ENCODE measurements at regions not wholly inside any gene's neighbourhood (a gene's known extent, or its start where the extent isn't known, plus 50 kb on each side); places are given as distances from the start of the nearest gene placed in this dataset.
"Not testable (repeated sequence)": the region's sequence is repeated elsewhere in the genome, so short reads cannot be mapped to it uniquely, and the experiment has no call there.

- H3K4me1 ChIP-seq (ENCODE audit: control insufficient read depth in 1 of 2, low read depth in 2 of 2) = peaks cover 5 to 11% of the 10 kb centered on the region in 2 donors
- no peak overlapping the region for H3K4me3 ChIP-seq
- ATAC-seq (ENCODE audit: insufficient number of reproducible peaks, low FRiP score, low read depth) (no peak), DNase-seq (ENCODE audit: low spot score) (no peak)
- no peak overlapping the region for H3K27ac ChIP-seq
- no peaks in the 10 kb centered on the region for H3K9me3 ChIP-seq
- H3K27me3 ChIP-seq (replicated peaks; ENCODE audit: insufficient read depth) = no peaks in the 10 kb centered on the region
- TF ChIP-seq, protein P1, sequence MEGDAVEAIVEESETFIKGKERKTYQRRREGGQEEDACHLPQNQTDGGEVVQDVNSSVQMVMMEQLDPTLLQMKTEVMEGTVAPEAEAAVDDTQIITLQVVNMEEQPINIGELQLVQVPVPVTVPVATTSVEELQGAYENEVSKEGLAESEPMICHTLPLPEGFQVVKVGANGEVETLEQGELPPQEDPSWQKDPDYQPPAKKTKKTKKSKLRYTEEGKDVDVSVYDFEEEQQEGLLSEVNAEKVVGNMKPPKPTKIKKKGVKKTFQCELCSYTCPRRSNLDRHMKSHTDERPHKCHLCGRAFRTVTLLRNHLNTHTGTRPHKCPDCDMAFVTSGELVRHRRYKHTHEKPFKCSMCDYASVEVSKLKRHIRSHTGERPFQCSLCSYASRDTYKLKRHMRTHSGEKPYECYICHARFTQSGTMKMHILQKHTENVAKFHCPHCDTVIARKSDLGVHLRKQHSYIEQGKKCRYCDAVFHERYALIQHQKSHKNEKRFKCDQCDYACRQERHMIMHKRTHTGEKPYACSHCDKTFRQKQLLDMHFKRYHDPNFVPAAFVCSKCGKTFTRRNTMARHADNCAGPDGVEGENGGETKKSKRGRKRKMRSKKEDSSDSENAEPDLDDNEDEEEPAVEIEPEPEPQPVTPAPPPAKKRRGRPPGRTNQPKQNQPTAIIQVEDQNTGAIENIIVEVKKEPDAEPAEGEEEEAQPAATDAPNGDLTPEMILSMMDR (IDR thresholded peaks at IDR 0.05) = no peak
- no peaks in the 10 kb centered on the region for H3K36me3 ChIP-seq
Observed at GRCh38 chr17:30696234-30696633, 128.3 kb downstream of the CRLF3 start.

- H3K36me3 ChIP-seq; ATAC-seq (ENCODE audit: insufficient number of reproducible peaks, low FRiP score, low read depth); DNase-seq (ENCODE audit: low spot score); H3K27ac ChIP-seq; H3K9me3 ChIP-seq; H3K27me3 ChIP-seq (replicated peaks; ENCODE audit: insufficient read depth); H3K4me3 ChIP-seq: not testable (repeated sequence)
- peaks cover 5 to 11% of the 10 kb centered on the region in 2 donors for H3K4me1 ChIP-seq (ENCODE audit: control insufficient read depth in 1 of 2, low read depth in 2 of 2)
Observed at GRCh38 chr17:30695265-30695811, 129.2 kb downstream of the CRLF3 start.

- H3K36me3 ChIP-seq; H3K27me3 ChIP-seq (replicated peaks; ENCODE audit: insufficient read depth); DNase-seq (ENCODE audit: low spot score); H3K9me3 ChIP-seq; H3K27ac ChIP-seq; H3K4me3 ChIP-seq; ATAC-seq (ENCODE audit: insufficient number of reproducible peaks, low FRiP score, low read depth): not testable (repeated sequence)
- peaks cover 5 to 11% of the 10 kb centered on the region in 2 donors for H3K4me1 ChIP-seq (ENCODE audit: control insufficient read depth in 1 of 2, low read depth in 2 of 2)
- TF ChIP-seq, protein P1 (IDR thresholded peaks at IDR 0.05) = peak; percentile 26
Observed at GRCh38 chr17:30693772-30694171, 130.7 kb downstream of the CRLF3 start.

DNA sequence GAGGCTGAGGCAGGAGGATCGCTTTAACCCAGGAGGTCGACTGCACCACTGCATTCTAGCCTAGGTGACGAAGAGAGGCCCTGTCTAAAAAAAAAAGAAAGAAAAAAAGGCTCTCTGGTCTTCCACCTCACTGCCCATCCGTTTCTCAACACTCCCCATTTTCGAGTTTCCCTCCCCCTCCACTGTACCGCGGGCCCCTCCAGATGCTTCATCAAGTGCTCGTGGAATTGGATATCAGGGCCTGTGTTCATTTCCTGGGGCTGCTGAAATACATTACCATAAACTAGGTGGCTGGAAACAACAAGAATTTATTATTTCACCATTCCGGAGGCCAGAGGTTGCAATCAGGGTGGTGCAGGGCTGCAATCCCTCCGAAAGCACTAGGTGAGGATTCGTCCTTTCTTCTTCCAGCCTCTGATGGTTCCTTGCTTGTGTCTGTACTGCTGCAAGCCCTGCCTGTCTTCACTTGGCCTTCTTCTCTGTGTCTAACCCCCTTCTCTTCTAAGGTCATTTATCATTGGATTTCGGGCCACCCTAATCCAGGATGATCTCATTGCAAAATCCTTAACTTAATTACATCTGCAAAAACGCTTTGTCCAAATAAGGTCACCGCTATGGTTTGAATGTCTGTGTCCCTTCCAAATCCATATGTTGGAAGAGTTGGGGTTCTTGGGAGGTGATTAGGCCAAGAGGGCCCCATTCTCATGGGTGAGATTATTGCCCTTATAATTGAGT lies 135.1 kb downstream of the CRLF3 start:
- H3K27ac ChIP-seq; ATAC-seq (ENCODE audit: insufficient number of reproducible peaks, low FRiP score, low read depth); H3K9me3 ChIP-seq; H3K4me3 ChIP-seq; DNase-seq (ENCODE audit: low spot score); H3K4me1 ChIP-seq (ENCODE audit: control insufficient read depth in 1 of 2, low read depth in 2 of 2); H3K36me3 ChIP-seq; H3K27me3 ChIP-seq (replicated peaks; ENCODE audit: insufficient read depth): not testable (repeated sequence)

GRCh38 chr17:30686538-30687479 lies 137.7 kb downstream of the CRLF3 start:
- not testable (repeated sequence) for H3K27ac ChIP-seq; H3K27me3 ChIP-seq (replicated peaks; ENCODE audit: insufficient read depth); H3K4me1 ChIP-seq (ENCODE audit: control insufficient read depth in 1 of 2, low read depth in 2 of 2); H3K36me3 ChIP-seq; DNase-seq (ENCODE audit: low spot score); ATAC-seq (ENCODE audit: insufficient number of reproducible peaks, low FRiP score, low read depth); H3K9me3 ChIP-seq; H3K4me3 ChIP-seq

GRCh38 chr17:30682280-30682679 lies 142.2 kb downstream of the CRLF3 start:
- not testable (repeated sequence) for H3K4me3 ChIP-seq; H3K9me3 ChIP-seq; ATAC-seq (ENCODE audit: insufficient number of reproducible peaks, low FRiP score, low read depth); H3K36me3 ChIP-seq; DNase-seq (ENCODE audit: low spot score); H3K4me1 ChIP-seq (ENCODE audit: control insufficient read depth in 1 of 2, low read depth in 2 of 2); H3K27me3 ChIP-seq (replicated peaks; ENCODE audit: insufficient read depth); H3K27ac ChIP-seq

- DNase-seq (ENCODE audit: low spot score); H3K9me3 ChIP-seq; H3K4me3 ChIP-seq; ATAC-seq (ENCODE audit: insufficient number of reproducible peaks, low FRiP score, low read depth); H3K27ac ChIP-seq; H3K27me3 ChIP-seq (replicated peaks; ENCODE audit: insufficient read depth); H3K36me3 ChIP-seq; H3K4me1 ChIP-seq (ENCODE audit: control insufficient read depth in 1 of 2, low read depth in 2 of 2): not testable (repeated sequence)
Observed at GRCh38 chr17:30680681-30681080, 143.8 kb downstream of the CRLF3 start.

All from thoracic aorta (tissue), 2 donors.